ENCODE measurements at regions not wholly inside any gene's neighbourhood (a gene's known extent, or its start where the extent isn't known, plus 50 kb on each side); places are given as distances from the start of the nearest gene placed in this dataset.

GRCh38 chr6:159510141-159510540 is 182.9 kb downstream of the SOD2 start:
- Histone ChIP-seq H3K4me3 (no peak overlapping the region), H3K79me2 (ENCODE audit: control insufficient read depth, insufficient read depth, low read length) (no peaks in the 10 kb centered on the region), H3K4me1 (replicated peaks in 1 of 2; ENCODE audit: control insufficient read depth in 2 of 2, insufficient read depth in 2 of 2, low read length in 2 of 2) (no peaks in the 10 kb centered on the region), H3K27me3 (ENCODE audit: control insufficient read depth in 2 of 2, insufficient read depth in 2 of 2, low read length in 2 of 2) (peaks cover 13 to 38% of the 10 kb centered on the region in 2 experiments), H3K27ac (ENCODE audit: extremely low read depth, low read depth, low read length) (no peak overlapping the region), H3K9me1 (ENCODE audit: control insufficient read depth, insufficient read depth, low read length) (no peaks in the 10 kb centered on the region), H2AFZ (ENCODE audit: low read depth, low read length) (no peak overlapping the region), H3K9me3 (replicated peaks; ENCODE audit: control insufficient read depth, insufficient read depth, low read depth, low read length) (no peaks in the 10 kb centered on the region), H3K36me3 (ENCODE audit: control insufficient read depth, insufficient read depth, low read length) (no peaks in the 10 kb centered on the region), H4K20me1 (replicated peaks; ENCODE audit: control insufficient read depth, insufficient read depth, low read length) (no peaks in the 10 kb centered on the region), H3K9ac (ENCODE audit: insufficient read depth in 1 of 2, low read depth in 2 of 2, low read length in 2 of 2) (no peak overlapping the region), H3K4me2 (ENCODE audit: insufficient read depth, low read length) (no peak overlapping the region)
- in situ Hi-C loops (cut with MboI) = no loop called here
- FAIRE-seq (no peak), ATAC-seq (no peak), DNase-seq (ENCODE audit: extremely low read depth in 1 of 4, low spot score in 3 of 4) (no peak)
- CTCF ChIA-PET (ENCODE audit: low intra/inter-chr PET ratio) = no interaction called here
- intact Hi-C loops (cut with micrococcal nuclease) = no loop called here
- POLR2A ChIA-PET = no interaction called here
- TF ChIP-seq ZNF778 (CRISPR knock-in tag; IDR thresholded peaks at IDR 0.05) (no peak), ZNF57 (CRISPR knock-in tag; IDR thresholded peaks at IDR 0.05) (no peak), U2AF1 (optimal IDR thresholded peaks at IDR 0.05; ENCODE audit: low read depth, low read length) (no peak), ELF1 (tag; IDR thresholded peaks at IDR 0.05) (no peak), MCM2 (IDR thresholded peaks at IDR 0.05; ENCODE audit: low read depth) (no peak), HDAC8 (tag; IDR thresholded peaks at IDR 0.05) (no peak), E2F1 (CRISPR knock-in tag; IDR thresholded peaks at IDR 0.05) (no peak), RBM15 (IDR thresholded peaks at IDR 0.05; ENCODE audit: insufficient read depth, low read length) (no peak), ZNF175 (CRISPR knock-in tag; IDR thresholded peaks at IDR 0.05; ENCODE audit: low read depth) (no peak), TEAD2 (tag; IDR thresholded peaks at IDR 0.05) (no peak), ZNF512 (tag; IDR thresholded peaks at IDR 0.05) (no peak), MITF (IDR thresholded peaks at IDR 0.05) (no peak), NR4A1 (CRISPR knock-in tag; IDR thresholded peaks at IDR 0.05) (no peak), NR4A1 (tag; IDR thresholded peaks at IDR 0.05) (no peak)
- 0% methylated on average over 8 of the region's 8 CpGs for WGBS (ENCODE audit: insufficient coverage, low coverage, missing lambda C conversion rate)
- no TSS peak for BruUV-seq (replicated peaks)

Data from K562 (cell line).